ENCODE measurements at regions not wholly inside any gene's neighbourhood (a gene's known extent, or its start where the extent isn't known, plus 50 kb on each side); places are given as distances from the start of the nearest gene placed in this dataset.

GRCh38 chr20:4585758-4586157, 100.5 kb upstream of the PRNP start:
- TF ChIP-seq NFE2L2 (conservative IDR thresholded peaks at IDR 0.05; ENCODE audit: low read length) (no peak), MAFK (IDR thresholded peaks at IDR 0.05; ENCODE audit: partially characterized antibody) (no peak), CTCF (IDR thresholded peaks at IDR 0.05) (no peak), EP300 (IDR thresholded peaks at IDR 0.05) (no peak)

All from A549 (cell line).